Activated CD4-positive, alpha-beta T cell treated with anti-CD3 and anti-CD28 coated beads, Interleukin-2, amount 50 U/mL, for 1 hour (primary cell): ENCODE measurements at regions not wholly inside any gene's neighbourhood (a gene's known extent, or its start where the extent isn't known, plus 50 kb on each side); places are given as distances from the start of the nearest gene placed in this dataset.
A peak's percentile ranks its signal among the peaks of the same experiment; 100 is the strongest.

Experiments
- DNase-seq: peaks from one replicate; pipeline ENCODE4 v3.0.0-alpha.2; 2020

GRCh38 chr10:78188446-78188845 is 154.8 kb downstream of the RPS24 start:
- DNase-seq = no peak

DNA sequence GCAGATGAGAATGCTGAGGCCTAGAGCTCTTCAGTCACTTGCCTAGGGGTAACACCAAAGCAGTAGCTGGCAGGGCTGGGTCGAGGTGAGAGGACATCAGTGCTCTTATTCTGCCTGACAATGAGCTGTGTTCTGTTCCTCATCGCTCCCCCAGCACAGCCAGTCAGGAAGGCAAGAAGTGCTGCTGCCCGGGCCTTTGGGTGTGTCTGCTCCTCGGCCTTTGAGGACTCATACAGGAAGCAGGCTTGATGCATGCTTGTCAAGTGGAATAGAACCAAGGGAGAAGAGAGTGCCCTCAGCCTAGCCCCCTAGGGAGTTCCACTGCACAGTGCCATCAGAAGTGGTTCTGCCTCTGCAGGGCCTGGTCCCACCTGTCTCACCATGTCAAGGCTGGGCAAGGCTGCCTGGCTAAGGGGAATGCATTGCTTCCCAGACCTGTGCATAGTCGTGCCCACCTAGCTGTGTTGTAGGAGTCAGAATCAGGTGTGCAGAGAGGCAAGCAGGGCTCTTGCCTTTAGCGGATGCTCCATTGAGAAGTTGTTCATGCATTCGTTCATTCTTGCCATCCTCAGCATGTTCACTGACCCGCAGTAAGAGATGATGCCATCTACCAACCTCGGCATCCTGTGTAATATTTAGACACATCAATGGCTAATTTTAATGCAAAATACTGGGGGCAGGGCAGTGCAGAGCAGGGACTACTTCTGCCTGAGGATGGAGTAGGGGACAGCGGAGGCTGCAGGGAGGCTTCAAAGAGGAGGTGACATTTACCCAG is 156.6 kb downstream of the RPS24 start:
- no peak for DNase-seq

DNA sequence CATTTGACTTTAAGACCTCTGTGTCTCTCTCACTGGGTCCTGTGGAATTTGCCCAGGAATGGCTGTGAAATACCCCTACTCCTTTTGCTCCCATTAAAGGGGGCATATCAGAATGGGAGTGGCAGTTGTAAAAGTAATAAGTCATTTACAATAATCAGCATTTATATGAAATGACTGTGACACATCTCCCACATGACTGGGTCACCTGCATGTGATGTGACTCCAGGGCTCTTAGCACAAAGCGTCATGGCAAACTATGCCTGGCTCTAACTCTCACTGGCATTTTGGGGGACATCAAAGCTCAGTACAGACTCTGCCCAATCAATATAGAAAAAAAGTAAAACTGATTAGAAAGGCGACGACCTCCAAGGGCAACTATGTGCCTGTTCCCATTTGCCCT is 157.6 kb downstream of the RPS24 start:
- no peak for DNase-seq

DNA sequence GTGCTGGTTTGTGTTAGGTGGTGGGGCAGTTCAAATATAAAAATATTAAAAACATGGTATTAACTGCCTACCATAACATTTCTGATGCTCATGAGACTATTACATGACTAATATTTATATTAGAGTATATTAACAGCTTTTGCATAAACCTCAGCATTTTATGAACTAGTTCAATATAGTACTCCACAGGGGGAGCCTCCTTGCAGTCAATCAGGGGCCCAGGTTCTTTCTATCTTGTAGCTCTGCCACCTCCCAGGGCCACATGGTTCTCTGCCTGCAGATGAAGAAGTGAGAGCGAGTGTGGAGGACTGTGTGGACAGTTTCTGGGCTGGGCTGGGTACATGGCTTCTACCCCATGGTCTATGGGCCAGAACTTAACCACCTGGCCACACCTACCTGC is 159.5 kb downstream of the RPS24 start:
- no peak for DNase-seq

GRCh38 chr10:78194050-78194449 is 160.4 kb downstream of the RPS24 start:
- no peak for DNase-seq

GRCh38 chr10:78194539-78195402 is 161.1 kb downstream of the RPS24 start:
- DNase-seq = no peak

- DNase-seq = no peak
These were observed 162.7 kb downstream of the RPS24 start for GRCh38 chr10:78196396-78196795.

DNA sequence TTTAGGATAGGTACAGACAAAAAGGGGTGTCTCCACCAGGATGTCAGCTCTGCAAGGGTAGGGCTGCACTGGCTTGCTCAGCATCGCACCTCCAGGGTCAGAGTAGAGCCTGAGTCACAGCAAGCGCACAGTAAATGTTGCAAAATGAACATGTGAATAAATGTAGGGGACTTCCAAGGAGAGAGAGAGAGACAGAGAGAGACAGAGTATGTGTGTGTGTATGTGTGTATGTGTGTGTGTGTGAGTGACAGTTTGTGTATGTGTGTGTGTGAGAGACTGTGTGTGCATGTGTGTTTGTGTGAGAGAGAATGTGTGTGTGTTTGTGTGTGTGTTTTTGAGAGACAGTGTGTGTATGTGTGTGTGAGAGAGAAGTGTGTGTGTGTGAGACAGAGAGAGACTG is 163.3 kb downstream of the RPS24 start:
- DNase-seq = no peak

- DNase-seq = no peak
These were observed 164.1 kb downstream of the RPS24 start for GRCh38 chr10:78197628-78198272.

DNA sequence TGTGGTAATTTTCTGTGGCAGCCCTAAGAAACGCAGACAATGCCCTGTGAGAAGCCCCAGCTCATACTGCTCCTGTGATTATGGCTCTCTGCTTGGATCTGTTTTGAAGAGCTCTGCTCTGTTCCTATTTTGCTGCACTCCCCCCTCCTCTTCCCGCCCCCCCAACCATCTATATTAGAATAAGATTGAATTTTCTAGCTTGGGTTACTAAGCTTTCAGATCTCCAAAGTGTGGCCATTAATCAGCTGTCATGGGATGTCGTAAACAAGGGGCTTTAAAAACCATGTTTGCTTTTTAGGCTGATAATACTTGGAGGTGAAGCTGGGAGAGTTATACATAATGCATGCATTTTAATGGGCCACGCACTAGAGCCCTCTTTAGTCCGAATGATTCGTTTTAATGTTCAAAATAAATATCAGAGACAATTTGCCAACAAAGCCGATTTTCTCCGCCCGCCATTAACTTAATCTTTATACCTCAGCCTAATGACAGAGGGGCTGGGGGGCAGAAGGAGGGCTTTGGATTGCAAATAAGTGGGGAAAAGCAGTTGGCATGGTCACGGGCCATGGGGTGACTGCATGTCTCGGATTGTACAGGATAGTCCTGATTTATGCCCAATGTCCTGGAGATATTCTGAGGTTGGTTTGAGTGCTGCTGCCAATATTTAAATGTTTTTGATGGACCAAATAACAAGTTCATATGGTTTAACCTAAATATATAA is 165.5 kb downstream of the RPS24 start:
- DNase-seq = no peak

DNA sequence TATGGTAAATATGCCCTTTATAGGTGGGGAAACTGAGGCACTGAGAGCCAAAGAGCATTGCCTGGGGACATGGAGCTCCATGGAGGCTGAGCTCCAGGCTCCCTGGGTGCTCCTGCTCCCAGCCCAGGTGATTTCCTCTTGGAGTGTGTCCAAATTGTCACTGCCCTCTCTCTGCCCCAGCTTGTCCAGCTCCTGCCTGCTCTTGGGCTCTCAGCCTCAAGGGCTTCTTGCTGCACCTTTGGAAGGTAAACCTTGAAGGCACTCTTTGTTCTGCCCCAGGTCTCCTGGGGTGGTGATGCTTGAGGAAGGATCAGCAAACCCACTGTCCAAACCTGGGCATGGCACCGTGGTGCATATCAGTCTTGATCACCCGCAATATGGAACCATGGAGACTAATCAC is 166.1 kb downstream of the RPS24 start:
- DNase-seq = no peak

DNA sequence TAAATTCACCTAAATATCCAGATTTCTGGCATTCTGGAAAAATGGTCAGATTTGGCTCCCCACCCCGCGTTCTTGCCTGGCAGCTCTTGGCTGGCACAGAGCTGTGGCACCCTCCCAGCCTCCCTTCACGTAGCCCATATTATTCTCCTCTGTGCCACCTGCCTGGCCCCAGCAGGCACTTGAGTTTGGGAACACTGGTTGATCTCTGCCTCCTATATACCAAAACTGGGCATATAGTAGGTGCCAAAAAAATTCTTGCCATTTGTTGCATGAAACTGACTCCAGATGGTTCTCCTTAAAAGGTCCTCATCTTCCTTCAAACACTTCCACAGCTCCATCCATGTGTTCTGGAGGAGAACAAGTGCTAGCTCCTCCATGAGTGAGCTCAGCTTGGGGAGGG is 167.0 kb downstream of the RPS24 start:
- DNase-seq = no peak

GRCh38 chr10:78202386-78202785 is 168.7 kb downstream of the RPS24 start:
- DNase-seq = no peak

GRCh38 chr10:78203915-78204818 is 170.5 kb downstream of the RPS24 start:
- no peak for DNase-seq

DNA sequence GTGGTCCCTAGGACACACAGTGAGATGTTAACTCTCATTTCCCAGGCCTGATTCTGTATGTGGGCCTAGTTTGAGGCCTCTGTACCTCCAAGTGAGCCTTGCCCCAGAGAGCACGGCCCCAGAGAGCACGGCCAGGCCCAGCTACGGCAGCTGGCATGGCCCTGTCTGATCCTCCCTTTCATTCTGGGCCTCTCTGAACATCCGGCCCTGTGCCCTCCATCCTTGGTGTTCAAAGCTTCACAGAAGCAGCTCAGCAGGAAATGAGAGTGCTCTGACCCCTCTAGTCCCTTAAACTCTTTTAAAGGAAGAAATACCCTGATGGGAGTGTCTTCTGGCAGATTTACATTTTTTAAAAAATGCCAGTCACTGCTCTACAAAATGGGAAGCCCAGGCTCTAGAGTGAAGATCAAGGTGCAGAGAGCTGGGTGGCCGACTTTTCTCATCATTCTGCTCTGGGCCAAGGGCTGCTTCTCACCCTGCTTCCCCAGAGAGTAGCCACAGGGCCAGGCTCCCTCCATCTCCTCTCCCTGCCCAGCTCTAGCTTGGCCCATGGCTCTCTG is 171.9 kb downstream of the RPS24 start:
- DNase-seq = no peak

- DNase-seq = no peak
These were observed 173.6 kb downstream of the RPS24 start for GRCh38 chr10:78207216-78207615.

GRCh38 chr10:78207776-78208175 is 174.1 kb downstream of the RPS24 start:
- DNase-seq = no peak

DNA sequence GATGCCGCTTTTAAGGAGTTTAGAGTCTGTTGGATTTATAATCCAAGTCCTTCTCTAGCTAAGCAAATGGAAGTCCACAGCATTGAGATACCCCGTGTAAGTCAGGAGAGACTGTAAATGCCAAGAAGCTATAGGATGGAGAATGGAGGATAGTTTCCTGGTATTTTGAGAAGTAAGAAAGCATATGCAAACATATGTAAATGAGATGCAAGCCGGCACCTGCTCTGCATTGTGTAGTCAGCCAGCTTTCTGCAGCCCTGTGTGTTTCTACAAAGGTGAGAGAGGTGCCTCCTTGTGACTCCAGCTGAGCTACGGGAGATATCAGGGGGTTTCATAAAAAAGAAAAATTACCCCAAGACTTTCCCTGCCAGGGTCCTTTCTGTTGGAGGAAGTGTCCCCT is 176.3 kb downstream of the RPS24 start:
- DNase-seq = no peak

DNA sequence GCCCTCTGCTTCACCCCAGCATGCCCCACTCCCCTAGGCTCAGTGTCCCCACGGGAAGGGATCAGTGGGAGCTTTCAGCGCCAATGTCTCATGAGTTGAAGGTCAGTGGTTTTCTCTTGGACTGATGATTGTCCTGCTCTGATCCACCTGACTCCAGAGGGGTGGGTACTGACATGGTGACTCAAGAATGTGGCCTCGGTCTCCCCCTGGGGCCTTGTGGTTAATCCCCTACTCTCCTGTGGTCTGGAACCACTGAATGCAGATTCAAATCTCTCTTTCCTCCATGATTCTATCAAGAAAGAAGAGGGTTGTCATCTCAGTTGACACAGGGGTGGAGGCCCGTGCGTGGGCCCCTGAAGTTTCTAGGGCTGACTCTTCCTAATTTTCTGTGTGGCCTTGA is 176.9 kb downstream of the RPS24 start:
- no peak for DNase-seq

GRCh38 chr10:78210976-78211375 is 177.3 kb downstream of the RPS24 start:
- no peak for DNase-seq

- peak; percentile 13 for DNase-seq
These were observed 177.9 kb downstream of the RPS24 start for GRCh38 chr10:78211561-78212051.
